Islet of Langerhans (tissue), 1 donor: ENCODE measurements at regions not wholly inside any gene's neighbourhood (a gene's known extent, or its start where the extent isn't known, plus 50 kb on each side); places are given as distances from the start of the nearest gene placed in this dataset.

Source experiments
- FAIRE-seq: peaks from one replicate; lab custom pipeline; 2011; peaks lifted over from hg19 to GRCh38; lab: Jason Lieb, UNC

DNA sequence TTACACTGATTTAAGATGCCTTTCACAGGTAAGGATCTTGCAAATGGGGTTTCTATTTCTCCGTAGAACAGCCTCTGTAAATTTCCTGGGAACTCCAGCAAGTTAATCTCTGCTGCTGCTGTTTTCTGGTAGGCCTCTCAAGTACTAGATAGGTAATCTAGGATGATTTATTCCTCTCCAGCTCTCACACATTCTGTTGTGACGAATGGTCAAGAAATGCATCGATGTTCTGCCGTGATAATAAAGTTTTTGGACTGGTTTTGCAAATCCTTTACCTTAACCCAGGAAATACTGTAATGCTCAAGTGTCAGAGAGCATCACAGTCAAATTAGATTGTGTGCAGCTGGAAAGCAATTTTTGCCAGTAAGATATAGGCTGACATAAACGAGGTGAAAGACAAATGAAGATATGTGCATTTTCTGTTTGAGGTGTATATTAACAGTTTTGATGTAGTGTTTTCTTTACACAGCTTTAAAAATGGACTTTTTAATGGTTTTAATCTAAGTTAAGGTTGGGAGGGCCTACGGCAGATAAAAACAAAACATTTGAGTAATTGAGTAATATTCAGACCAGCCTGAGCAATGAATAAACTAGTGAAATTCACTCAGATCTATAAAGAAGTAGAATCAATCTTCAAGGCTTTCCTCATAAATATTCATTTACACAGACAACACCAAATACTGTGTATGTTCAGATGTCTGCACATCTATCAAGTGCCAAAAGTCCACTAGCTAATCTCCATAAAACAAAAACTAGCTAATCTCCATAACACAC is 300.6 kb upstream of the EDIL3 start:
- no peak for FAIRE-seq

DNA sequence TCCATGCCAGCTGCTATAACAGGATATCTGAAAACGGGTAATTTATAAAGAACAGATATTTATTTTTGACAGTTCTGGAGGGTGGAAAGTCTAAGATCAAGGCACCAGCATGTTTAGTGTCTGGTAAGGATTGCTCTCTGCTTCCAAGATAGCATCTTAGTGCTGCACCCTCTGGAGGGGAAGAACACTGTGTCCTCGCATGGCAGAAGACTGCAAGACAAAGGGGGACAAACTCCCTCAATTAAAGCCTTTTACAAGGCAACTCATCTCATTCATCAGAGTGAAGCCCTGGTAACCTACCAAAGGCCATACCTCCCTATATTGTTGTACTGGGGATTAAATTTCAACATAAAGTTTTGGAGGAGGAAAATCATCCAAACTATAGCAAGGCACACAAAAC is 298.9 kb upstream of the EDIL3 start:
- no peak for FAIRE-seq

DNA sequence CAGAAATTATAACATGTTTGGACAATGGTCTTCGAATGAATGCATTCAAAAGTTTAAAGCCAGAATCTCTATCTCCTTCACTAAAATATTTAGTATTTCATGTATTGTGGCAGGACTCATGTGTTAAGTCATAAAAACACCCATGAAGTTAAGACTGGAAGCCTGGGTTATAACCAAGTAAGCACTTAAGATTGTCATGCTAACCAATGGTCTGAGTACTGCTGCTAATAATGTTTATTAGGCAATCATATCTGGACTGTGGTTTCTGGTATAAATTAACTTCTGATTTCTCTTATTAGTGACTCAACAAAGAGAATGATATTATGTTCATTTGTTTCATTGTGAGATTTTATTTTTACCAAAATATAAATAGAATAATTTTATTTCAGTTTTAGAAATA is 297.9 kb upstream of the EDIL3 start:
- no peak for FAIRE-seq

DNA sequence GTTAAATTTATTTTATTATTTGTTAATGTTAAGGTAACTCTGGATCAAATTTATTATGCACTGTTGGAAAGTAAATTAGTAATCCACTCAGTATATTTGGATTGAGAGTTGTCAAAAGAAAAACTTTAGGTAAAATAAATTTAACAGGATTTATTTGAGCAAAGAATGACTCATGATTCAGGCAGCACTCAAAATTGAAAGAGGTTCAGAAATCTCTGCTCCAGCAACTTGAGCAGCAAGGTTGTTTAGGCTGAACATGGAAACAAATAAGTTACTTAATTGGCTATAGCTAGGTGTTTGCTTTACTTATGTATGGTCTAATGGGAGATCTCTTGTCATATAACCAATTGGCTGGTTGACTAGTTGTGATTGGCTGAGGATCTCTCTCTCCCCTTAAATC is 296.2 kb upstream of the EDIL3 start:
- FAIRE-seq: no peak

DNA sequence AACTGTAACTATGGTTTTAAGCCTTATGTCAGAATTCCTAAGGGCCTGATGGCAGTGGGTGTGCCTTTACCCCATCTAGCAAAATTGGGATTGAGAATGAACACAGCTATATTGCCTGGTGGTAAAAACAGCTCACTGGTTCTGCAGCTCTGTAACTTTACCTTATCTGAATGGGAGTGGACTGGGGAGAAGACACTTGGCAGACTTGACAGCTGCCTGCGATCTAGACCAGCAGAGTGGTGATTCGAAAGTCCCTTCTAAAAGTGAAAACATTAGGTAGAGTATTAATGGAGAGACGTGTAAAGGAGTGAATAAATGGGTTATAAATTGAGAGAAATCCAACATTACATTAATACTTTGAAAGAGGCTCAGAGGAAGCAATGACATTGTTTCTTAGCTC is 289.1 kb upstream of the EDIL3 start:
- FAIRE-seq: no peak

DNA sequence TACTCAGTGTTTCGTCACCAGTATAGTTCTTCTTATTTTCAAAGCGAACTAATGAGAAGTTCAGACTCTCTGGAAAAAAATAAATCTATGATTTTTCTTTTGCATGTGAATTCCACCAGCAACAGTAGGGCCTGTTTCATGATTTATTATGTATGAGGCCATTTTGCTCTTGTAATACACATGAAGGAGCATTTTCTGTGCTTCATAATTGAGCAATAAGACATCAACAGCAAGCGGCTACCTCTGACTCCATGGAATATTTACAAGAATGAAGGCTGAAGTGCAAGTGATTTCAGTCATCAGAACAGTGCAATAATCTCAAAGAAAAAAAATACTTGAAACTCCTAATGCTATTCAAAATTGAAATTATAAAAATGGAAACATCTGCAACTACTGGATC is 282.9 kb upstream of the EDIL3 start:
- no peak for FAIRE-seq

DNA sequence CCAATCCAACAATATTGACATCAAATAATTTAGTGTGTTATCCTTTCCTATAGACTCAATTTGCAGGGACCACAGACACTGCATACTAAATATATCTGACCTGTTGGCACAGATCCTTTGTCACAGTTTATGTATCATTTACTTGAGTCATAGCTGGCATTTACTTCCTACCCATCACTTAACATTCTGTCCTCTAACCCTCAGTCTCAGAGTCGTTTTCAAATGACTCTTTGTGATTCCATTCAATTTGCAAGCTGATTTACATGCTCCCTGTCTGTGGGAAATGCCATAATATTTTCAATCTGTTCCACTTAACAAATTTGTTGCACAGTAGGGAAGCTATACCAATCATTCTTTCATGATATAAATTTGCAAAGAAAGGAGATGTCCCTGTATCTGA is 265.7 kb upstream of the EDIL3 start:
- FAIRE-seq: no peak

DNA sequence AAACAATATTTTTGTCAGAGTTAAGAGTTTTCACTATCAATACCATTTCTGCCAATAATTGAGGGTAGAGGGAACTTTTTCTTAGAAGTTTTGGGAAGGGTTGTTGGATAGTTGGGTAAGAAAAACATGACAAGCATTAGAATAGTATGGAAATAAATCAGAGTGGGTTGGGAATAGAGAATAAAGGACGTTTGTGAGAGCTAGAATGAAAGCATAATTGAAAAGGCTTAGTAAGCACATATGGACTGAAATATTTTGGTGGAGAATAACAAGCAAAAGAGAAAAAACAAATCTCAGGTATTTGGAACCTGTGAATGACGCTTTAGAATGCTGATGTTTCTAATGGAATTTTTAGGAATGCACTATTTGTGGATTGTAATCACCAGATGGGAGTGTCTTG is 262.9 kb upstream of the EDIL3 start:
- no peak for FAIRE-seq

DNA sequence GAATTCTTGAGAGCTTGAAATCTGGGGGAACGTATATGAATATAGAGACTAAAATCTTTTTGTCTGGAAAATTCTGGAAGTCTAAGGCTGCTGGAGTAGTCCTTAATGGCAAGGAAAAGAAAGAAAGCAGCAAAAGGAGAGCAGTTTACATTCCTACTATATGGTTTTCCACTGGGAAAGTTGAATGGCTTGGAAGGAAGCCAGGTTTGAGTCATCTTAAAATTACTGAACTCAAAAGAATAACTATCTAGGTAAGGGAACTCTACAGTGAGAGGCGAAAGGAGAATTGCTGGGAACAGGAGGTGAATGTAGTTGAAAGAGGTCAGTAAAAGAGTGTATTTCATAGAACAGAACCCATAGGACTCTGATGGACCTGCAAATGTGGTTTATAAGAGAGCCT is 258.1 kb upstream of the EDIL3 start:
- FAIRE-seq: no peak

DNA sequence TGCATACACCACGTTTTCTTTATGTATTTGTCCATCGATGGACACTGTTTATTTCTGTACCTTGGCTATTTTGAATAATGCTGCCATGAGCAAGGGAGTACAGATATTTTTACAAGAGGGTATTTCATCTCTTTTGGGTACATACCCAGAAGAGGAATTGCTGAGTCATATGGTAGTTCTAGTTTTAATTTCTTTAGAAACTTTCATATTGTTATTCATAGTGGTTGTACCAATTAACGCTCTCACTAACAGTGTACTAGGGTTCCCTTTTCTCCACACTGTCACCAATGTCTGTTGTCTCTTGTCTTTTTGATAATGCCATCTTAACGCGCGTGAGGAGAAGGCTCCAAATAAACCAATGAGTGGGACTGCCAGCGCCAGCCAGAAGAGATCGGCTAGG is 257.6 kb upstream of the EDIL3 start:
- no peak for FAIRE-seq

DNA sequence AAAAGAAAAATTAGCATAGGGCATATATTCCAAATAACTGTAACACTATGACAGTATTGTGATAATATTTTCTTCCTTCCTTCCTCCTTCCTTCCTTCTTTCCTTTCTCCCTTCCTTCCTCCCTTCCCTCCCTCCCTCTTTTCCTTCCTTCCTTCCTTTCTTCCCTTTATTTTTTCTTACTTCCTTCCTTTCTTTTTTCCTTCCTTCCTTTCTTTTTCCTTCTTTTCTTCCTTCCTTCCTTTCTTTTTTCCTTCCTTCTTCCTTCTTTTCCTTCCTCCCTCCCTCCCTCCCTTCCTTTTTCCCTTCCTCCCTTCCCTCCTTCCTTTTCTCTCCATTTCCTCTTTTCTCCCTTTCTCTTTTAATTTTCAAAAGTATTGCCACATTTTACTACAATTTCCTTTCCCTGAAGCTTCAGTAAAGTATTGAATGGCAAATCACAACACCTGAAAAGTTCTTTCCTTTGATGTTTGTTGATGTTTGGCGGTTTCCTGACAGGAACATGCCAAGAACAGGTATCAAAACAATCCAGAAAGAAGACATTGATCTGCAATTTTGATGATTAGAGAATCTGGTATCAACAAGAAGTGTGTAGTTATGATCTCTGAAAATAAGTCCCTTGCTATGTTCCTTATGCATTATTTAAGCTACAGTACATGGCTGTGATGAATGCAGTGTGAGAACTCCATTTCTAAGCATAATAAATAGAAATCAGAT is 253.1 kb upstream of the EDIL3 start:
- FAIRE-seq: no peak

DNA sequence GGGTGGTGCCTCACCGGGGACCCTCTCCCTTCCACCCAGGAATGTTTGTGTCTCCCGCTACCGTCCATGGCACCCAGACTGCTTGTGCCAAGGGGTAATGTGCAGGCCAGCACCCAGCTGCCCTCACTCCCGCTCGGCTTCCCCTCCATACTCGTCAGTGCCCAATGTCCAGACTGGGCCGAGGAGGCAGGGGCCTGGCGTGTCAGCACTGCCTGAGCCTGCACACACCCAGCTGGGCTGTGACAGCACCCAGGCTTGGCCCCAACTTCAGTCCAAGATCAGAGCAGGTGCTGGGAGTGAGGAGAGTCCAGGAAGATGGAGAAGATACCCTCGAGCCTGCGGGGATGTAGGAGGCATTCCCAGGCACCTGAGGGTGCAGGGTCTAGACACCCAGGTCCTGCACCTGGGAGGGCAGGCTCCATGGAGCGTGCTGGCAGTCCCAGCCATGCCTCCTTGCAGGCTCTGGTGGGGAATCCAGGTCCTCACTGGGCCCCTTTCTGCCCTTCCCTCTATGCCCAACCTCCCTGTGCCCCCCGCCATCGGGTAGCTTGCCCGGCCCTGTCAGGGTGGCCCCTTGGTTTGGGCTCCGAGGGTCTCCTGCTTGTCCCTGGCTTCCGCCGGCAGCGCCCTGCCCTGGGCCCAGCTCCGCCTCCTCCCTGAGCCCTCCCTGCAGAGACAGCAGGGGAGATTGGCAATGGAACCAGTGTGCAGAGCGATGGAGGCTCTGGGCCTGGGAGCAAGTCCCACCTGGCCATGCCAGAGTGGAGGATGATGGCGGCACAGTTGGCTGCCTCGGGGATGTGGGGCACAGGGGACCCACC is 250.8 kb upstream of the EDIL3 start:
- no peak for FAIRE-seq

DNA sequence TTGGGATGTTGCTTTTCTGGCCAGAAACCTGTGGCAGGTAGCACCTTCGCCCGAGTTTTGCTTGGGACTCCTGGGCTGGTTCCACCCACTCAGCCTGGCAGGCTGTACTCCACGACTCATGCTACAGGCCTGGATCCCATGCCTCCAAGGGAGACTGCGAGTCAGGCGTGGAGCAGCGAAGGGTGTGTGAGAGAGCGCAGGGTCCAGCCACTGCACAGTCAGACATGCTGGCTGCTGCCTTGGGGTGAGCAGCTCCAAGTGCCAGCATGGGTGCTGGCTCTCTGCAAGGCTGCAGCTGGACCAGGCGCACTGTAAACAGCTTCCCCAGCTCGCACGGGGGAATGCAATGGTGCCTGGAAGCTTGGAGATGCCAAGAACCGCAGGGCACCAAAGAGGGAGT is 249.6 kb upstream of the EDIL3 start:
- FAIRE-seq: no peak

DNA sequence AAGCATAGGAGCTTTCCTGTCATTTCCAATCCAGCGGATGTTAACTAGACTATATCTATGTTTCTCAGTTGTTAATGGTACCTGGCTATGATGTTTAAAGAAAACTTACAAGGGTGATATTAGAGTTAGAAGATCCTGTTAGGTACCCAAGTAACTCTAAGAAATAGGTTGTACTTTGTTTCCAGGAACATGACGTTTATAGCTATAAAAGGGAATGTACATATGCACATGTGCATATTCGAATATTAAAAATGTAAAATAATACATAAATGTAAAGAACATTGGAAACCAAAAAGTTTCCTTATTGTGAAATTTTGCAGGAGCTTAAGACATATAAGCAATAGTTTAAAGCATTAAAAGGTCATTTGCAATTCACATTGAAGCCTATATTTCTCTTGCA is 247.7 kb upstream of the EDIL3 start:
- FAIRE-seq: no peak

DNA sequence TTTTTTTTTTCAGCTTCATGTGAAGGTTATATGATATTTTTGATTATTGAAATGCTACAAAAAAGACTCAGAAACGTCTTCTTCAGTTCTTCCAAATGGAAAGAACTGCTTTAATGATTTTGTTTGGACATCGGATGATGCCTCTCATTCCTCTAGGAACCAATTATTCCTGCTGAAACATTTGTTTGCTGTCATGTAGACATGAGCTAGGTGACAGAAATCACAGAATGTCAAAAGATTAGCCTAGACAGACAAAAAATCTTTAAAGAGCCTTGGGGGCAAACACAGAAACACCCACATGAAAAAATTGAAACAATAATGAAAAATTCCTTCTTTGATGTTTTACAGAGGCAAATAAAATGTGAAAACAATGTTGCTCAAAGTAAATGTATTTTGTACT is 244.2 kb upstream of the EDIL3 start:
- no peak for FAIRE-seq

DNA sequence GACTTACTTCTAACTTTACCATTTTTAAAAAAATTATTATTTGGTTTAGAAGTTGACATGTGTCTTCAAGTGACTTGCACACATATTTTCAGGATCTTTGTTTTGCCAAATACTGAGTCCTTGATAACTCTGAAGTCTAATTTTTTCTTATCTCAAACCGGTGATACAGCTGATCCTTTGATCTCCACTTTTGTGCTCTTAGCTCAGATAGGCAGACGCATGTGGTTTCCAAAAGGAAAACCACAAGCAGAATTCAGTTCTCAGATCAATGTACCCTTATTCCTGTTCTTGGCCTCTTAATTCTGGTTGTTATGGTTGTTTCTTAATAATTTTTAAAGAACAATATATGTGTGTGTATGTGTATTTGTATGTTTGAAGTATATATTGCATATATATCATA is 238.3 kb upstream of the EDIL3 start:
- no peak for FAIRE-seq

DNA sequence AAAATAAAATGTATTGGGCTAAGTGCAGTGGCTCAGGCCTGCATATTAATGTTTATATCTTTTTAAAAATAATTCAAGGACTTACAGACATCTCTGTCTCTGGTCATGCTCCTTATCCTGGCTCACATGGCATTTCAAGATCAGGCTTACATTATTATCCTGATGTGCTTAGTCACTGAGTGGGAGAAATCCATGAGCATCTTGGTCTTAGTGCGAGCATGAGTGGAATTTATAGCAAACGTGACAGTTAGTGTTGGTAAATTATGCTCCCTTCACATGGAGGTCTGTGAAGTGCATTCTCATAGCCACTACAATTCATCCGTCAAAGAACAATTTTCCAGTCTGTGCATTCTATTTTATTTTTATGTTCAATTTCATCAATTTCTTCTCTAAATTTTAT is 237.8 kb upstream of the EDIL3 start:
- FAIRE-seq: no peak

DNA sequence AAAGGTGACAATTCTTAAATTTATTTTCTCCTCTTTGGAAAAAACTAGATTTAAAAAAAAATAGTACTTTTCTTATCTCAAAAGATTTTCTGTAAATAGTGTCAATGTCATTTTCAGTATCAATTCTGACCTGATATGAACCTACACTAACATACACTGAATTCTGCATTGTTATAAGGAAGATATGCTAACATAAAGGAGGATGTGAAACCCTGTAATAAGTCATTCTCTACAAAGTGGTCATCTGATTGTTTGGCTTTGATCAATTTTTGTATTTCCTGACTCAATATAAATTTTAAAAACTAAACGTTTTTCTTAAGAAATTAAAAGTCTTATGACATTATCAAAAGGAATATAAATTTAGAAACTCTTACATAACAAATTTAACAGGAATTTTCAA is 233.6 kb upstream of the EDIL3 start:
- no peak for FAIRE-seq

DNA sequence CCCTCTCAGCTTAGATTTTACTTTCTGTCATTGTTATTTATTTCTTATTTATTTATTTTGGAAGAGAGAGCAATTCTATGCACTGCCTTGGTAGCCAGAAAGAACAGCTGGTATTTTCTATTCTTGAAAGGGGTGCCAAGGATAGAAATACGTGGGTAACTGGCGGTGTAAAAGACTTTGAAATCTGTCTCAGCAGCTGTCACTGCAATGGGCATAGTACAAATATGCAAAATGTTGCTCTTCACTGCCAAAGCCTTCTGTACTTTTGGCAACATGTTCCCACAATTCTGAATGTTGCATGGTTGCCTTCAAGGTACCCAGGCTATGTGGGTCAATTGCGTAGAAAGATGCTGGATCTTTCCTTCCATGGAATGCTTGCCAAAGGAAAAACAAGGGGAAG is 230.2 kb upstream of the EDIL3 start:
- FAIRE-seq: no peak

DNA sequence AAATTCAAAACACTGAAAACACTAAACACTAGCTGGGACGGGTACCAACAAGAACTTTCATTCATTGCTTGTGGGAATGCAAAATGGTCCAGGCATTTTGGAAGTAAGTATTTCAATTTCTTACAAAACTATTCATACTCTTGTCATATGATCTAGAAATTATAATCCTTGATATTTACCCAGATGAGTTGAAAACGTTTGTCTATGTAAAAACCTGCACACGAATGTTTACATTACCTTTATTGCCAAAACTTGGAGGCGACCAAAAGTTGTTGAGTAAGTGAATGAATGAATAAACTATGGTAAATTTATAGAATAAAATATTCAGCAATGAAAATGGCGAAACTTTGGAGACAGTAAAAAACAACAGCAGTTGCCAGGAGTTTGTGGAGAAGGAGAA is 222.1 kb upstream of the EDIL3 start:
- FAIRE-seq: no peak

DNA sequence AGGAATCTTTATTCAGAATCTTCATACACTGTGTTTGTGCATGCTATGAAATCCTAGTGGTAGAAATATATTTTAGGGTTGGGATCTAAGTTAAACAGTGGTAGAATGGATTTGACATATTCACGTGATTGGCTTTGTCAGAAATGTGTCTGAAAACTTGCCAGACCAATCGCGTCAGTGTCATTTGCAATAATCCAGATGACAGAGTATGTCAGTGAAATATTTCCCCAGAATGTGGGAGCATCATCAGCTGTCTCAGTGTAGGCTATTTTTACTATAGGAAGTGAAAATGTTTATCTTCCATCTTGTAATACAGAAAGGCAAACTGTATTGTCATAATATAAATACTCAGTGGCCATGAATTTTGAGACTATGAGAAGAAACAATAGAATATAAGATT is 220.6 kb upstream of the EDIL3 start:
- FAIRE-seq: no peak

DNA sequence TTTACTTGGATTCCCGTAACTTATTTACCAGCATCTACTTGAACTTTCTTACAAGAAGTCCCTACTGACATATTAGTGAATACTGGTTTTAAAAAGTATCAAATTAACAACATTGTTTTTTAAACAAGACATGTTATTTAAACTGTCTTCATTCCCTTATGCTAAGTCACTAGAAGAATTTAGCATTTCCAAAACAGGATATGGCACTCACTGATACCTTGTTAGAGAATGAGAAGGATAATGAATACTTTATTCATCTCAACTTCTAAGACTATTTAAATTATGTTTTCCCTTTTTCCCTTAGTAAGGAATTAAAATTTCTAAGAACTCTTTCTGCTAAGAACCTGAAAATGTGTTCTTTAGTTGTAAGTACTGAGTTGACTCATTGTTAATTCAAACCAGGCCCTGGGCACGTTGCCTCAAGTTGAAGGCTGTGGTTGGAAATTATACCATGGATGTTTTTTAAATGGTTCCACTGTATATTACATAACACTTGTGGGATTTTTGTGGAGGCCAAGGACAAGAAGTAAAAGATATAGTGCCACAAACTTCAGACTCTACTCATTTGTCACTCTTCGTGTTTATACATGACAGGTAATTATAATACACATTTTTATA is 219.0 kb upstream of the EDIL3 start:
- no peak for FAIRE-seq

DNA sequence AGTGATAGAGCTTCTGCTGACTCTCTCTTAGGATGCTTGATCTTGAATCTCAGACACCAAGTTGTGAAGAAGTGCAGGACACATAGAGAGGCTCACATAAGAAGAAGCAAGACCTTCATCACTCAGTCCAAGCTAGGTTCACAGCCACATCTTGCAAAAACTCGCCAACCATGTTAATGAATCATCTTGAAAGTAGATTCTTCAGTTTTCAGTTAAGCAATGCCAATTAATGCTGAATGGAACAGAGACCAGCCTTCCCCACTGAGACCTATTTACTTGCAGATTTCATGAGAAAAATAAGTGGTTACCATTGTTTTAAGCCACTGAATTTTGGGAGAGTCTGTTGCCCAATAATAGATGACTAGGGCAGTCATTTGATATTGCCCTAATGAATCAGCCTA is 217.7 kb upstream of the EDIL3 start:
- no peak for FAIRE-seq
